ENCODE measurements at regions not wholly inside any gene's neighbourhood (a gene's known extent, or its start where the extent isn't known, plus 50 kb on each side); places are given as distances from the start of the nearest gene placed in this dataset.
A peak's percentile ranks its signal among the peaks of the same experiment; 100 is the strongest.

GRCh38 chr5:100456615-100457014 is 78.6 kb upstream of the FAM174A start:
- Mint-ChIP-seq H3K4me1 (ENCODE audit: insufficient read depth, unreplicated experiment) (no peaks in the 10 kb centered on the region), H3K27ac (ENCODE audit: low read depth, unreplicated experiment) (no peak overlapping the region), H3K4me3 (ENCODE audit: unreplicated experiment) (no peak overlapping the region), H3K36me3 (ENCODE audit: insufficient read depth, unreplicated experiment) (no peaks in the 10 kb centered on the region), H3K9me3 (ENCODE audit: unreplicated experiment) (peaks cover 8% of the 10 kb centered on the region), H3K27me3 (ENCODE audit: insufficient read depth, unreplicated experiment) (no peaks in the 10 kb centered on the region)
- no peak for TF ChIP-seq CTCF (IDR thresholded peaks at IDR 0.05; ENCODE audit: unreplicated experiment)
- POLR2A ChIA-PET = interaction anchor here (0.6 kb wide), 1 partner anchor 1457 kb away, joined by 3 read pairs; no protein-coding TSS in a partner anchor
- intact Hi-C loops (cut with micrococcal nuclease) = no loop called here
- BruUV-seq (replicated peaks) = no TSS peak
- CTCF ChIA-PET = no interaction called here
- DNase-seq (ENCODE audit: unreplicated experiment) = no peak

- POLR2A ChIA-PET = interaction anchor here (0.6 kb wide), 1 partner anchor 32 kb away, joined by 3 read pairs; no protein-coding TSS in a partner anchor
- no peak for DNase-seq (ENCODE audit: unreplicated experiment)
- CTCF ChIA-PET = interaction anchor here (0.9 kb wide), 1 partner anchor 452 kb away, joined by 3 read pairs; no protein-coding TSS in a partner anchor
- Mint-ChIP-seq H3K9me3 (ENCODE audit: unreplicated experiment) (no peaks in the 10 kb centered on the region), H3K4me1 (ENCODE audit: insufficient read depth, unreplicated experiment) (no peaks in the 10 kb centered on the region), H3K27ac (ENCODE audit: low read depth, unreplicated experiment) (no peak overlapping the region), H3K36me3 (ENCODE audit: insufficient read depth, unreplicated experiment) (no peaks in the 10 kb centered on the region), H3K4me3 (ENCODE audit: unreplicated experiment) (no peak overlapping the region), H3K27me3 (ENCODE audit: insufficient read depth, unreplicated experiment) (no peaks in the 10 kb centered on the region)
- intact Hi-C loops (cut with micrococcal nuclease) = no loop called here
- TF ChIP-seq CTCF (IDR thresholded peaks at IDR 0.05; ENCODE audit: unreplicated experiment) = no peak
- no TSS peak for BruUV-seq (replicated peaks)
Observed at GRCh38 chr5:100452126-100452525, 83.0 kb upstream of the FAM174A start.

- peak; percentile 9 for DNase-seq (ENCODE audit: unreplicated experiment)
- intact Hi-C loops (cut with micrococcal nuclease) = no loop called here
- TF ChIP-seq CTCF (IDR thresholded peaks at IDR 0.05; ENCODE audit: unreplicated experiment) = no peak
- ChIA-PET POLR2A (interaction anchor here (0.6 kb wide), 1 partner anchor 387 kb away, joined by 6 read pairs; no protein-coding TSS in a partner anchor), CTCF (interaction anchor here (0.7 kb wide), 1 partner anchor 31 kb away, joined by 3 read pairs; no protein-coding TSS in a partner anchor)
- Mint-ChIP-seq H3K9me3 (ENCODE audit: unreplicated experiment) (no peaks in the 10 kb centered on the region), H3K4me1 (ENCODE audit: insufficient read depth, unreplicated experiment) (no peaks in the 10 kb centered on the region), H3K27ac (ENCODE audit: low read depth, unreplicated experiment) (no peak overlapping the region), H3K27me3 (ENCODE audit: insufficient read depth, unreplicated experiment) (no peaks in the 10 kb centered on the region), H3K36me3 (ENCODE audit: insufficient read depth, unreplicated experiment) (no peaks in the 10 kb centered on the region), H3K4me3 (ENCODE audit: unreplicated experiment) (no peak overlapping the region)
- BruUV-seq (replicated peaks) = no TSS peak
Observed at GRCh38 chr5:100448111-100448528, 87.1 kb upstream of the FAM174A start.

GRCh38 chr5:100446879-100447430 is 88.2 kb upstream of the FAM174A start:
- Mint-ChIP-seq H3K36me3 (ENCODE audit: insufficient read depth, unreplicated experiment) (no peaks in the 10 kb centered on the region), H3K4me3 (ENCODE audit: unreplicated experiment) (no peak overlapping the region), H3K4me1 (ENCODE audit: insufficient read depth, unreplicated experiment) (no peaks in the 10 kb centered on the region), H3K9me3 (ENCODE audit: unreplicated experiment) (no peaks in the 10 kb centered on the region), H3K27me3 (ENCODE audit: insufficient read depth, unreplicated experiment) (no peaks in the 10 kb centered on the region), H3K27ac (ENCODE audit: low read depth, unreplicated experiment) (no peak overlapping the region)
- no peak for DNase-seq (ENCODE audit: unreplicated experiment)
- no peak for TF ChIP-seq CTCF (IDR thresholded peaks at IDR 0.05; ENCODE audit: unreplicated experiment)
- BruUV-seq (replicated peaks) = no TSS peak
- intact Hi-C loops (cut with micrococcal nuclease) = no loop called here
- ChIA-PET CTCF (interaction anchor here (0.7 kb wide), 1 partner anchor 70 kb away, joined by 3 read pairs; no protein-coding TSS in a partner anchor), POLR2A (no interaction called here)
